22Rv1 (cell line): ENCODE measurements at regions not wholly inside any gene's neighbourhood (a gene's known extent, or its start where the extent isn't known, plus 50 kb on each side); places are given as distances from the start of the nearest gene placed in this dataset.

ENCODE experiments used
- H3K27ac ChIP-seq: fragments of 450-650 bp; 2 replicates; pipeline ENCODE4 v1.5.1; 2017
- CTCF ChIP-seq: fragments of 450-650 bp; IDR thresholded peaks from 2 replicates; pipeline ENCODE4 v1.5.1; 2017; ENCODE audit warnings: mild to moderate bottlenecking
- ZFX ChIP-seq: fragments of 450-650 bp; IDR thresholded peaks from 2 replicates; pipeline ENCODE4 v1.6.1; 2017; ENCODE audit warnings: antibody characterized with exemption, borderline replicate concordance

- TF ChIP-seq CTCF (no peak), ZFX (no peak)
- H3K27ac ChIP-seq = no peak overlapping the region
Measured at GRCh38 chr15:25613134-25613533, 174.3 kb upstream of the UBE3A start.

- TF ChIP-seq CTCF = no peak
- TF ChIP-seq ZFX = no peak
- no peak overlapping the region for H3K27ac ChIP-seq
Measured at GRCh38 chr15:25611603-25612002, 172.8 kb upstream of the UBE3A start.

- TF ChIP-seq CTCF (no peak), ZFX (no peak)
Measured at GRCh38 chr15:25609371-25609770, 170.5 kb upstream of the UBE3A start.

GRCh38 chr15:25608926-25609325, 170.1 kb upstream of the UBE3A start:
- H3K27ac ChIP-seq = no peak overlapping the region
- TF ChIP-seq ZFX = no peak
- no peak for TF ChIP-seq CTCF

More at GRCh38 chr15:25609371-25609770, 170.5 kb upstream of the UBE3A start:
- no peak overlapping the region for H3K27ac ChIP-seq

- TF ChIP-seq CTCF (no peak), ZFX (no peak)
- H3K27ac ChIP-seq = no peak overlapping the region
Measured at GRCh38 chr15:25605151-25605550, 166.3 kb upstream of the UBE3A start.

GRCh38 chr15:25600751-25601150, 161.9 kb upstream of the UBE3A start:
- TF ChIP-seq CTCF (no peak), ZFX (no peak)
- H3K27ac ChIP-seq = no peak overlapping the region

GRCh38 chr15:25597571-25597970, 158.7 kb upstream of the UBE3A start:
- TF ChIP-seq ZFX = no peak
- TF ChIP-seq CTCF = no peak
- no peak overlapping the region for H3K27ac ChIP-seq
